HCT116 (cell line): ENCODE measurements at regions not wholly inside any gene's neighbourhood (a gene's known extent, or its start where the extent isn't known, plus 50 kb on each side); places are given as distances from the start of the nearest gene placed in this dataset.

Experiments used
- ATAC-seq: fragments of 200-7000 bp; cut with Tn5 transposase; 2 replicates; pipeline ENCODE4 v1.9.1; 2020; ENCODE audit warnings: mild to moderate bottlenecking, moderate library complexity
- BruUV-seq: library from RNA; stranded (reverse); fragments of 400-500 nt; replicated peaks from 2 replicates; lab custom pipeline; 2021; lab: Mats Ljungman, UMichigan
- CTCF ChIA-PET: fragments of 300-600 bp; sonication (Branson Sonifier 250); formaldehyde crosslinking; loops from one replicate; lab custom pipeline; 2021; ENCODE audit warnings: antibody characterized with exemption; lab: Charles Lee
- POLR2A ChIA-PET: fragments of 300-600, 350-600 bp; sonication (Branson Sonifier 250); formaldehyde crosslinking; loops from one replicate; lab custom pipeline; 2021; ENCODE audit warnings: antibody characterized with exemption; lab: Charles Lee
- RAD21 ChIA-PET, 2 experiments: fragments of 300-600 bp; sonication (Branson Sonifier 250); formaldehyde crosslinking; loops; one replicate each; lab custom pipeline; 2023; ENCODE audit warnings: low total read pairs in 2 of 2; ENCODE audit not compliant: uncharacterized antibody in 2 of 2, unreplicated experiment in 2 of 2, low non-redundant PET in 1 of 2; lab: Charles Lee
- DNase-seq: peaks from one replicate; pipeline ENCODE4 v3.0.0-alpha.2; 2010; ENCODE audit warnings: low read depth, low spot score
- H2AFZ ChIP-seq: fragments of 200-600 bp; shearing (Covaris generic), sonication (generic); 2 replicates; pipeline ENCODE4 v1.6.1; 2017; ENCODE audit warnings: low read depth, mixed run types, mixed read lengths, antibody characterized with exemption, low read length; ENCODE audit not compliant: poor library complexity, severe bottlenecking
- H3K27ac ChIP-seq: 2 replicates; pipeline ENCODE4 v1.5.1; 2012; ENCODE audit warnings: low read depth, low read length
- H3K27me3 ChIP-seq: fragments of 200-600 bp; sonication (generic); 2 replicates; pipeline ENCODE4 v1.6.1; 2016; ENCODE audit warnings: mixed run types, low read length, mixed read lengths; ENCODE audit not compliant: insufficient read depth
- H3K36me3 ChIP-seq, 2 experiments: fragments of 200-500 bp in 1 of 2; fragments of 200-600 bp in 1 of 2; sonication (Bioruptor generic) in 1 of 2; sonication (generic) in 1 of 2; 2 replicates each; pipeline versions ENCODE4 v1.5.1 to v1.6.1; 2014 to 2016; ENCODE audit warnings: low read length in 2 of 2, inconsistent platforms in 1 of 2, mixed read lengths in 1 of 2, mixed run types in 1 of 2; ENCODE audit not compliant: insufficient read depth in 2 of 2, control insufficient read depth in 1 of 2
- H3K4me1 ChIP-seq, 2 experiments: fragments of 200-600 bp in 1 of 2; sonication (generic) in 1 of 2; 2 replicates each; pipeline versions ENCODE4 v1.5.1 to v1.6.1; 2012 to 2017; ENCODE audit warnings: low read length in 2 of 2, inconsistent platforms in 1 of 2, mild to moderate bottlenecking in 1 of 2, mixed read lengths in 1 of 2, mixed run types in 1 of 2, moderate library complexity in 1 of 2; ENCODE audit not compliant: insufficient read depth in 2 of 2, control insufficient read depth in 1 of 2
- H3K4me2 ChIP-seq: fragments of 200-600 bp; sonication (generic); 2 replicates; pipeline ENCODE4 v1.6.1; 2017; ENCODE audit warnings: mixed run types, low read length, mixed read lengths
- H3K4me3 ChIP-seq, 2 experiments: fragments of 200-600 bp in 1 of 2; sonication (generic) in 1 of 2; replicated peaks in 1 of 2; 2 replicates each; pipeline ENCODE4 v1.5.1; 2011 to 2016; ENCODE audit warnings: low read length in 2 of 2, control low read depth in 1 of 2, low read depth in 1 of 2, mild to moderate bottlenecking in 1 of 2, mixed read lengths in 1 of 2, mixed run types in 1 of 2
- H3K79me2 ChIP-seq: fragments of 200-600 bp; sonication (generic); 2 replicates; pipeline ENCODE4 v1.6.1; 2017; ENCODE audit warnings: mild to moderate bottlenecking, mixed run types, low read length, moderate library complexity, mixed read lengths; ENCODE audit not compliant: insufficient read depth
- H3K9ac ChIP-seq: fragments of 200-600 bp; sonication (generic); 2 replicates; pipeline ENCODE4 v1.6.1; 2016; ENCODE audit warnings: low read length, mixed read lengths
- H3K9me2 ChIP-seq: fragments of 200-600 bp; sonication (generic), shearing (Covaris generic); 2 replicates; pipeline ENCODE4 v1.6.1; 2017; ENCODE audit warnings: mixed run types, mild to moderate bottlenecking, moderate library complexity; ENCODE audit not compliant: insufficient read depth
- H3K9me3 ChIP-seq, 2 experiments: fragments of 200-500 bp in 1 of 2; fragments of 200-600 bp in 1 of 2; sonication (Bioruptor generic) in 1 of 2; sonication (generic) in 1 of 2; 2 replicates each; pipeline ENCODE4 v1.6.1; 2014 to 2017; ENCODE audit warnings: low read length in 2 of 2, mixed read lengths in 2 of 2, inconsistent platforms in 1 of 2, low read depth in 1 of 2, mild to moderate bottlenecking in 1 of 2, mixed run types in 1 of 2, moderate library complexity in 1 of 2; ENCODE audit not compliant: control insufficient read depth in 1 of 2, insufficient read depth in 1 of 2
- H4K20me1 ChIP-seq: fragments of 200-600 bp; sonication (generic), shearing (Covaris generic); 2 replicates; pipeline ENCODE4 v1.6.1; 2017; ENCODE audit warnings: mixed run types, mild to moderate bottlenecking, moderate library complexity; ENCODE audit not compliant: insufficient read depth
- ATF3 ChIP-seq: IDR thresholded peaks from 2 replicates; pipeline ENCODE4 v1.6.1; 2012
- CBX3 ChIP-seq: IDR thresholded peaks from 2 replicates; pipeline ENCODE4 v1.6.1; 2012; ENCODE audit warnings: low read depth
- CEBPB ChIP-seq: IDR thresholded peaks from 2 replicates; pipeline ENCODE4 v1.6.1; 2012; ENCODE audit warnings: low read depth
- ELF1 ChIP-seq: IDR thresholded peaks from 2 replicates; pipeline ENCODE4 v1.6.1; 2012; ENCODE audit warnings: low read depth, borderline replicate concordance
- EZH2phosphoT487 ChIP-seq: fragments of 200-600 bp; IDR thresholded peaks from 2 replicates; pipeline ENCODE4 v1.6.1; 2018; ENCODE audit warnings: antibody characterized with exemption, borderline replicate concordance
- FOSL1 ChIP-seq: IDR thresholded peaks from 2 replicates; pipeline ENCODE4 v1.6.1; 2012; ENCODE audit warnings: low read depth
- POLR2AphosphoS5 ChIP-seq: IDR thresholded peaks from 2 replicates; pipeline ENCODE4 v1.6.1; 2011; ENCODE audit warnings: mild to moderate bottlenecking, low read depth, low read length, moderate library complexity
- SIN3A ChIP-seq: IDR thresholded peaks from 2 replicates; pipeline ENCODE4 v1.6.1; 2012; ENCODE audit warnings: low read depth
- SP1 ChIP-seq: IDR thresholded peaks from 2 replicates; pipeline ENCODE4 v1.6.1; 2012; ENCODE audit warnings: low read depth
- TCF7L2 ChIP-seq: IDR thresholded peaks from 2 replicates; pipeline ENCODE4 v1.7.0; 2011; ENCODE audit warnings: borderline replicate concordance, inconsistent platforms; ENCODE audit not compliant: insufficient read depth, insufficient read length; ENCODE audit errors: extremely low read depth
- YY1 ChIP-seq: IDR thresholded peaks from 2 replicates; pipeline ENCODE4 v1.6.1; 2011; ENCODE audit warnings: low read length, low read depth, moderate library complexity, mild to moderate bottlenecking; ENCODE audit not compliant: insufficient replicate concordance; ENCODE audit errors: extremely low read depth
- ZFX ChIP-seq: fragments of 450-650 bp; IDR thresholded peaks from 2 replicates; pipeline ENCODE4 v1.6.1; 2017
- intact Hi-C: fragments of 100-400 bp; cut with micrococcal nuclease; formaldehyde crosslinking; loops from 2 replicates; pipeline ENCODE4 v1.10.0; 2022
- TF ChIP-seq, protein P1 (sequence below): IDR thresholded peaks from 2 replicates; pipeline ENCODE4 v1.6.1; 2011; ENCODE audit warnings: mild to moderate bottlenecking, low read length, moderate library complexity; ENCODE audit not compliant: insufficient replicate concordance; ENCODE audit errors: extremely low read depth

DNA sequence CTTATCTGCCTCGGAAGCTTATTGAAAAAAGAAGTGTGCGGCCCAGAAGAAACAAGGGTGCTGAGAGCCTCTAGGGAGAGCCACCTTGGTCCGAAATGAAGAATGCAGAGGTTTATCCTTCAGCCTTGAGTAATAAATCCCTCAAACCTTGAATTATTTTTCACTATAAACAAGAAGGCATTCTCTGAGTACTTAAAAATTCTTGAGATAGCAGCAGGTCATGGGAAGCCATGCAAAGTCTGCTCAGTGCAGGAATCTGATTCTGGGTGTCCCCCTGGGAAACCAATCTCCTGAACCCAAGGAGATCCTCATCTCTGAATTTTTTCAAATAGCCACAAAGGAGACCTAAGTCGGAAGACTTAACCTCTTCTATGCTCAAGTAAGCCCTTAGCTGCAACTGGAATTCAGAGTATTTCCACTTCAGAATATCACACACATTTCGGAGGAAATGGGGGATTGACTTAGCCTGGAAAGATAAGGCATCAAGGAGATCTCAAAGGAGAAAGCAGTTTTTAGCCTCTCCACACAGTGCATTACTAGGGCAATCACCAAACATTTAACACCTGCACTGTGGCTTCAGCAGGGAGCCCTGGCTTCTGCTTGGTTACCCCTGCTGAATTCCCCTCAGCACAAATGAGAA, 365.0 kb downstream of the ETS1 start:
- intact Hi-C loops: no loop called here
- no TSS peak for BruUV-seq
- ChIA-PET RAD21 (no interaction called here), POLR2A (no interaction called here), CTCF (no interaction called here)
- H3K4me1 ChIP-seq: peaks cover 0 to 3% of the 10 kb centered on the region in 2 experiments; a peak in 1 of 4 replicates
- H3K9me3 ChIP-seq: no peaks in the 10 kb centered on the region
- H3K4me2 ChIP-seq: no peak overlapping the region
- H2AFZ ChIP-seq: no peak overlapping the region
- ATAC-seq: no peak
- no peak for DNase-seq
- H3K27ac ChIP-seq: no peak overlapping the region
- H3K4me3 ChIP-seq: no peak overlapping the region
- H3K36me3 ChIP-seq: no peaks in the 10 kb centered on the region
- TF ChIP-seq YY1 (no peak), CBX3 (no peak), SIN3A (no peak), SP1 (no peak), FOSL1 (no peak), TCF7L2 (no peak), ZFX (no peak), ELF1 (no peak), POLR2AphosphoS5 (no peak), CEBPB (no peak)
- no peak overlapping the region for H3K9ac ChIP-seq
- no peaks in the 10 kb centered on the region for H3K79me2 ChIP-seq
- H3K27me3 ChIP-seq: no peaks in the 10 kb centered on the region
- H3K9me2 ChIP-seq: no peaks in the 10 kb centered on the region
- no peaks in the 10 kb centered on the region; the same call in 1 of the 2 replicates for H4K20me1 ChIP-seq

DNA sequence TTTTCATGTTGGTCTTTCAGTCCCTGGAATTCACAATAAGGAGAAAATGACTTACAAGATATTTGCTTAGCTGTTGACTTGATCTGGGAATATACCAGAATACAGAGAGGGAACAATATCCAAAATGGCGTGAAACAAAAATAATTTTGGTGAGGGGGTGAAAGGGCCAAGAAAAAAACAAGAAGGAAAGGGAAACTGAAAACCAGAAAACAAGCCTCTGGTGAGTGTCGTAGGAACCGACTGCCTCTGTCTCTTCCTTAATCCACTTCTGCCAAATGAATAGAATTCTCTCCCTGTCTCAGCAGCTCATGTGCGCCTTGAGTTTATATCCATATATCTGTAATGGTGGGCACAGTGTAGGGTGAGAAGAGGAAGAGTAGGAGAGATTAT, 367.6 kb downstream of the ETS1 start:
- H3K9me3 ChIP-seq: no peaks in the 10 kb centered on the region
- CTCF ChIA-PET: no interaction called here
- H3K9ac ChIP-seq: no peak overlapping the region
- H3K9me2 ChIP-seq: no peaks in the 10 kb centered on the region
- H3K4me2 ChIP-seq: no peak overlapping the region
- no peaks in the 10 kb centered on the region for H3K27me3 ChIP-seq
- no peaks in the 10 kb centered on the region for H3K79me2 ChIP-seq
- H3K27ac ChIP-seq: no peak overlapping the region
- no peak for TF ChIP-seq CEBPB
- TF ChIP-seq, protein P1, sequence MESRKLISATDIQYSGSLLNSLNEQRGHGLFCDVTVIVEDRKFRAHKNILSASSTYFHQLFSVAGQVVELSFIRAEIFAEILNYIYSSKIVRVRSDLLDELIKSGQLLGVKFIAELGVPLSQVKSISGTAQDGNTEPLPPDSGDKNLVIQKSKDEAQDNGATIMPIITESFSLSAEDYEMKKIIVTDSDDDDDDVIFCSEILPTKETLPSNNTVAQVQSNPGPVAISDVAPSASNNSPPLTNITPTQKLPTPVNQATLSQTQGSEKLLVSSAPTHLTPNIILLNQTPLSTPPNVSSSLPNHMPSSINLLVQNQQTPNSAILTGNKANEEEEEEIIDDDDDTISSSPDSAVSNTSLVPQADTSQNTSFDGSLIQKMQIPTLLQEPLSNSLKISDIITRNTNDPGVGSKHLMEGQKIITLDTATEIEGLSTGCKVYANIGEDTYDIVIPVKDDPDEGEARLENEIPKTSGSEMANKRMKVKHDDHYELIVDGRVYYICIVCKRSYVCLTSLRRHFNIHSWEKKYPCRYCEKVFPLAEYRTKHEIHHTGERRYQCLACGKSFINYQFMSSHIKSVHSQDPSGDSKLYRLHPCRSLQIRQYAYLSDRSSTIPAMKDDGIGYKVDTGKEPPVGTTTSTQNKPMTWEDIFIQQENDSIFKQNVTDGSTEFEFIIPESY: no peak
- TF ChIP-seq FOSL1: no peak
- TF ChIP-seq EZH2phosphoT487: no peak
- TF ChIP-seq ATF3: no peak
- intact Hi-C loops: no loop called here
- POLR2A ChIA-PET: no interaction called here
- no peaks in the 10 kb centered on the region for H3K36me3 ChIP-seq
- BruUV-seq: no TSS peak
- H3K4me1 ChIP-seq: peaks cover 0 to 3% of the 10 kb centered on the region in 2 experiments; a peak in 1 of 4 replicates
- RAD21 ChIA-PET: no interaction called here
- ATAC-seq (no peak), DNase-seq (no peak)
- H3K4me3 ChIP-seq: no peak overlapping the region
- no peaks in the 10 kb centered on the region for H4K20me1 ChIP-seq
- H2AFZ ChIP-seq: no peak overlapping the region
